Germinal center (tissue), 1 donor: ENCODE measurements at regions not wholly inside any gene's neighbourhood (a gene's known extent, or its start where the extent isn't known, plus 50 kb on each side); places are given as distances from the start of the nearest gene placed in this dataset.

Source experiments
- DNase-seq: peaks from one replicate; pipeline ENCODE4 v3.0.0; 2012; ENCODE audit warnings: mixed read lengths, low spot score

- DNase-seq: no peak
These were observed 250.9 kb upstream of the PDE10A start for GRCh38 chr6:165913676-165914570.

GRCh38 chr6:165910184-165910966, 247.3 kb upstream of the PDE10A start:
- DNase-seq: no peak

GRCh38 chr6:165906736-165907135, 243.7 kb upstream of the PDE10A start:
- no peak for DNase-seq

GRCh38 chr6:165905744-165906143, 242.7 kb upstream of the PDE10A start:
- no peak for DNase-seq

GRCh38 chr6:165900970-165901369, 237.9 kb upstream of the PDE10A start:
- no peak for DNase-seq

- DNase-seq: no peak
These were observed 236.6 kb upstream of the PDE10A start for GRCh38 chr6:165899611-165900010.

- DNase-seq: no peak
These were observed 232.6 kb upstream of the PDE10A start for GRCh38 chr6:165895421-165896165.

GRCh38 chr6:165894171-165894825, 231.3 kb upstream of the PDE10A start:
- no peak for DNase-seq

- DNase-seq: no peak
These were observed 230.4 kb upstream of the PDE10A start for GRCh38 chr6:165893431-165893830.

- DNase-seq: no peak
These were observed 228.3 kb upstream of the PDE10A start for GRCh38 chr6:165891320-165891719.

GRCh38 chr6:165890404-165890735, 227.3 kb upstream of the PDE10A start:
- DNase-seq: no peak

GRCh38 chr6:165889636-165890403, 226.8 kb upstream of the PDE10A start:
- DNase-seq: no peak

- no peak for DNase-seq
These were observed 223.1 kb upstream of the PDE10A start for GRCh38 chr6:165886169-165886568.

- DNase-seq: peak; percentile 69
These were observed 222.0 kb upstream of the PDE10A start for GRCh38 chr6:165884813-165885765.

GRCh38 chr6:165883851-165884640, 221.0 kb upstream of the PDE10A start:
- no peak for DNase-seq

GRCh38 chr6:165881806-165882205, 218.8 kb upstream of the PDE10A start:
- no peak for DNase-seq

GRCh38 chr6:165880686-165881085, 217.6 kb upstream of the PDE10A start:
- DNase-seq: no peak

GRCh38 chr6:165877773-165878172, 214.7 kb upstream of the PDE10A start:
- no peak for DNase-seq

- DNase-seq: no peak
These were observed 214.2 kb upstream of the PDE10A start for GRCh38 chr6:165877192-165877591.
